HUDEP-2 (cell line): ENCODE measurements at regions not wholly inside any gene's neighbourhood (a gene's known extent, or its start where the extent isn't known, plus 50 kb on each side); places are given as distances from the start of the nearest gene placed in this dataset.
A peak's percentile ranks its signal among the peaks of the same experiment; 100 is the strongest.

ENCODE experiments used
- DNase-seq, 76 experiments: peaks; one replicate each; lab custom pipeline; 2025; ENCODE audit not compliant: unreplicated experiment in 76 of 76; lab: John Stamatoyannopoulos, UW

GRCh38 chr5:61817472-61818326 lies 485.6 kb downstream of the ZSWIM6 start:
- DNase-seq = peak in 1 of 76 experiments; percentile 4

GRCh38 chr5:61820836-61821235 lies 485.2 kb upstream of the KIF2A start:
- DNase-seq = no peak

GRCh38 chr5:61821561-61821960 lies 484.4 kb upstream of the KIF2A start:
- no peak for DNase-seq

- no peak for DNase-seq
Measured at GRCh38 chr5:61822584-61822983, 483.4 kb upstream of the KIF2A start.

GRCh38 chr5:61823065-61823464 lies 482.9 kb upstream of the KIF2A start:
- DNase-seq = no peak

GRCh38 chr5:61823781-61824180 lies 482.2 kb upstream of the KIF2A start:
- DNase-seq = no peak

- DNase-seq = no peak
Measured at GRCh38 chr5:61824396-61824795, 481.6 kb upstream of the KIF2A start.

- DNase-seq = no peak
Measured at GRCh38 chr5:61827445-61827975, 478.5 kb upstream of the KIF2A start.

GRCh38 chr5:61828856-61829255 lies 477.1 kb upstream of the KIF2A start:
- no peak for DNase-seq

- DNase-seq = no peak
Measured at GRCh38 chr5:61831736-61832135, 474.3 kb upstream of the KIF2A start.

GRCh38 chr5:61837788-61838187 lies 468.2 kb upstream of the KIF2A start:
- DNase-seq = no peak

- DNase-seq = no peak
Measured at GRCh38 chr5:61840361-61840760, 465.6 kb upstream of the KIF2A start.

GRCh38 chr5:61842840-61843239 lies 463.2 kb upstream of the KIF2A start:
- DNase-seq = no peak

- DNase-seq = no peak
Measured at GRCh38 chr5:61850696-61851095, 455.3 kb upstream of the KIF2A start.

GRCh38 chr5:61854531-61854930 lies 451.5 kb upstream of the KIF2A start:
- DNase-seq = no peak

- no peak for DNase-seq
Measured at GRCh38 chr5:61860978-61861377, 445.0 kb upstream of the KIF2A start.

GRCh38 chr5:61866930-61867329 lies 439.1 kb upstream of the KIF2A start:
- peak in 26 of 76 experiments; percentile 1 to 42 (median 11) for DNase-seq

GRCh38 chr5:61869333-61869732 lies 436.7 kb upstream of the KIF2A start:
- no peak for DNase-seq

- no peak for DNase-seq
Measured at GRCh38 chr5:61878471-61878870, 427.5 kb upstream of the KIF2A start.

GRCh38 chr5:61881821-61882487 lies 424.1 kb upstream of the KIF2A start:
- DNase-seq = no peak

- DNase-seq = no peak
Measured at GRCh38 chr5:61882901-61883500, 423.0 kb upstream of the KIF2A start.
